Neural progenitor cell (in vitro differentiated cells): ENCODE measurements at regions not wholly inside any gene's neighbourhood (a gene's known extent, or its start where the extent isn't known, plus 50 kb on each side); places are given as distances from the start of the nearest gene placed in this dataset.
A peak's percentile ranks its signal among the peaks of the same experiment; 100 is the strongest.
"Not testable (repeated sequence)": the region's sequence is repeated elsewhere in the genome, so short reads cannot be mapped to it uniquely, and the experiment has no call there.

Source experiments
- DNase-seq: peaks from one replicate; pipeline ENCODE4 v3.0.0-alpha.2; 2016; ENCODE audit warnings: low spot score
- H2AFZ ChIP-seq: fragments of 200-600 bp; sonication (generic); replicated peaks from 2 replicates; pipeline ENCODE4 v1.6.1; 2016; ENCODE audit warnings: antibody characterized with exemption
- H3F3A ChIP-seq: fragments of 200-600 bp; sonication (generic); 2 replicates; pipeline ENCODE4 v1.6.1; 2016; ENCODE audit warnings: antibody characterized with exemption, low read depth
- H3K27ac ChIP-seq: fragments of 200-600 bp; sonication (generic); 2 replicates; pipeline ENCODE4 v1.5.1; 2016; ENCODE audit warnings: mild to moderate bottlenecking
- H3K27me3 ChIP-seq: fragments of 200-600 bp; sonication (generic); 2 replicates; pipeline ENCODE4 v1.6.1; 2016; ENCODE audit warnings: mild to moderate bottlenecking, moderate library complexity
- H3K36me3 ChIP-seq: fragments of 200-600 bp; sonication (generic); 2 replicates; pipeline ENCODE4 v1.5.1; 2016
- H3K4me1 ChIP-seq: fragments of 200-600 bp; sonication (generic); 2 replicates; pipeline ENCODE4 v1.6.1; 2016; ENCODE audit warnings: mixed run types
- H3K4me2 ChIP-seq: fragments of 200-600 bp; sonication (generic); 2 replicates; pipeline ENCODE4 v1.6.1; 2016
- H3K4me3 ChIP-seq: fragments of 200-600 bp; sonication (generic); 2 replicates; pipeline ENCODE4 v1.5.1; 2016
- H3K79me2 ChIP-seq: fragments of 200-600 bp; sonication (generic); 2 replicates; pipeline ENCODE4 v1.6.1; 2016; ENCODE audit warnings: low read depth
- H3K9ac ChIP-seq: fragments of 200-600 bp; sonication (generic); 2 replicates; pipeline ENCODE4 v1.6.1; 2016
- H3K9me3 ChIP-seq: fragments of 200-600 bp; sonication (generic); 2 replicates; pipeline ENCODE4 v1.5.1; 2016; ENCODE audit warnings: low read depth
- H4K20me1 ChIP-seq: fragments of 200-600 bp; sonication (generic); 2 replicates; pipeline ENCODE4 v1.6.1; 2016; ENCODE audit warnings: low read depth
- H3K27ac Mint-ChIP-seq: 3 replicates; pipeline ENCODE4 v1.8.0; 2021; ENCODE audit warnings: mixed read lengths
- H3K27me3 Mint-ChIP-seq: 2 replicates; pipeline ENCODE4 v1.8.0; 2022; ENCODE audit warnings: low read depth, mild to moderate bottlenecking, inconsistent platforms, moderate library complexity, mixed read lengths; ENCODE audit not compliant: insufficient read depth
- H3K36me3 Mint-ChIP-seq: 3 replicates; pipeline ENCODE4 v1.8.0; 2021; ENCODE audit warnings: mixed read lengths
- H3K4me1 Mint-ChIP-seq: 3 replicates; pipeline ENCODE4 v1.8.0; 2021; ENCODE audit warnings: mixed read lengths
- H3K4me3 Mint-ChIP-seq: 3 replicates; pipeline ENCODE4 v1.8.0; 2021; ENCODE audit warnings: mild to moderate bottlenecking, moderate library complexity, mixed read lengths
- H3K9me3 Mint-ChIP-seq: 3 replicates; pipeline ENCODE4 v1.8.0; 2020; ENCODE audit warnings: mixed read lengths
- CTCF ChIP-seq: fragments of 200-600 bp; sonication (generic); IDR thresholded peaks from 2 replicates; pipeline ENCODE4 v1.5.1; 2017; ENCODE audit warnings: antibody characterized with exemption, mild to moderate bottlenecking
- EZH2 ChIP-seq: fragments of 200-600 bp; sonication (generic); IDR thresholded peaks from 2 replicates; pipeline ENCODE4 v1.6.1; 2017; ENCODE audit warnings: antibody characterized with exemption, mild to moderate bottlenecking, moderate library complexity
- EZH2phosphoT487 ChIP-seq: fragments of 200-600 bp; sonication (generic); IDR thresholded peaks from 2 replicates; pipeline ENCODE4 v1.6.1; 2017; ENCODE audit warnings: antibody characterized with exemption

GRCh38 chr11:126146454-126147192 is 64.8 kb downstream of the RPUSD4 start:
- peaks cover 59% of the 10 kb centered on the region for H3K4me1 Mint-ChIP-seq
- H3K4me1 ChIP-seq: peaks cover 38% of the 10 kb centered on the region
- H4K20me1 ChIP-seq: peaks cover 5% of the 10 kb centered on the region
- H3K9me3 Mint-ChIP-seq: peaks cover 12% of the 10 kb centered on the region
- peaks cover 2% of the 10 kb centered on the region for H3K36me3 Mint-ChIP-seq
- peak overlapping the region; percentile 80 for H3K27ac ChIP-seq
- H3K27ac Mint-ChIP-seq: peak overlapping the region; percentile 86
- peaks cover 10% of the 10 kb centered on the region for H3K27me3 ChIP-seq
- peaks cover 26% of the 10 kb centered on the region for H3K27me3 Mint-ChIP-seq
- H3F3A ChIP-seq: peaks cover 34% of the 10 kb centered on the region
- no peak overlapping the region for H3K9ac ChIP-seq
- no peaks in the 10 kb centered on the region for H3K79me2 ChIP-seq
- peak overlapping the region; percentile 27 for H3K4me3 ChIP-seq
- H3K4me3 Mint-ChIP-seq: peak overlapping the region; percentile 72
- TF ChIP-seq CTCF (no peak), EZH2phosphoT487 (peak; percentile 40), EZH2 (no peak)
- H2AFZ ChIP-seq: no peak overlapping the region
- no peaks in the 10 kb centered on the region for H3K36me3 ChIP-seq
- DNase-seq: peak; percentile 96
- peak overlapping the region; percentile 68 for H3K4me2 ChIP-seq
- peaks cover under 1% of the 10 kb centered on the region for H3K9me3 ChIP-seq

- Histone ChIP-seq H3F3A (peaks cover 34% of the 10 kb centered on the region), H3K79me2 (no peaks in the 10 kb centered on the region), H3K4me2 (peak overlapping the region; percentile 68), H3K9me3 (no peaks in the 10 kb centered on the region), H2AFZ (no peak overlapping the region), H3K4me1 (peaks cover 38% of the 10 kb centered on the region), H3K4me3 (peak overlapping the region; percentile 27), H3K27me3 (peaks cover 10% of the 10 kb centered on the region), H3K9ac (no peak overlapping the region), H4K20me1 (peaks cover 5% of the 10 kb centered on the region), H3K27ac (no peak overlapping the region), H3K36me3 (no peaks in the 10 kb centered on the region)
- peaks cover 5% of the 10 kb centered on the region for H3K9me3 Mint-ChIP-seq
- peaks cover 2% of the 10 kb centered on the region for H3K36me3 Mint-ChIP-seq
- peaks cover 29% of the 10 kb centered on the region for H3K27me3 Mint-ChIP-seq
- no peak for DNase-seq
- peaks cover 61% of the 10 kb centered on the region for H3K4me1 Mint-ChIP-seq
- no peak overlapping the region for H3K4me3 Mint-ChIP-seq
- H3K27ac Mint-ChIP-seq: peak overlapping the region; percentile 86
- TF ChIP-seq EZH2phosphoT487 (no peak), CTCF (no peak), EZH2 (no peak)
These were observed 65.5 kb downstream of the RPUSD4 start for GRCh38 chr11:126145954-126146353.

- H3K4me2 ChIP-seq, H3K36me3 ChIP-seq, H3K27ac ChIP-seq, H3K27ac Mint-ChIP-seq, H3K4me3 Mint-ChIP-seq, H4K20me1 ChIP-seq, H3K36me3 Mint-ChIP-seq, H3K9ac ChIP-seq, H3K9me3 ChIP-seq, H2AFZ ChIP-seq, H3K4me3 ChIP-seq, H3K79me2 ChIP-seq, H3K9me3 Mint-ChIP-seq, DNase-seq: not testable (repeated sequence)
- Mint-ChIP-seq H3K27me3 (peaks cover 32% of the 10 kb centered on the region), H3K4me1 (peaks cover 60% of the 10 kb centered on the region)
- Histone ChIP-seq H3F3A (peaks cover 31% of the 10 kb centered on the region), H3K4me1 (peaks cover 23% of the 10 kb centered on the region), H3K27me3 (peaks cover 13% of the 10 kb centered on the region)
These were observed 68.0 kb downstream of the RPUSD4 start for GRCh38 chr11:126143491-126143890.

- Mint-ChIP-seq H3K4me3 (no peak overlapping the region), H3K4me1 (peaks cover 54% of the 10 kb centered on the region)
- H3K4me1 ChIP-seq: peaks cover 2% of the 10 kb centered on the region
These were observed 70.5 kb downstream of the RPUSD4 start for GRCh38 chr11:126140926-126141280.

More at GRCh38 chr11:126140926-126141280, 70.5 kb downstream of the RPUSD4 start:
- no peaks in the 10 kb centered on the region for H3K9me3 ChIP-seq
- H3K9ac ChIP-seq: no peak overlapping the region
- DNase-seq: no peak
- no peak overlapping the region for H3K4me3 ChIP-seq
- peaks cover 23% of the 10 kb centered on the region for H3K27me3 ChIP-seq
- Mint-ChIP-seq H3K27ac (peak overlapping the region; percentile 0), H3K36me3 (peaks cover 2% of the 10 kb centered on the region), H3K9me3 (no peaks in the 10 kb centered on the region), H3K27me3 (peaks cover 33% of the 10 kb centered on the region)
- no peak overlapping the region for H3K27ac ChIP-seq
- H2AFZ ChIP-seq: no peak overlapping the region
- no peaks in the 10 kb centered on the region for H3K79me2 ChIP-seq
- TF ChIP-seq CTCF (no peak), EZH2phosphoT487 (no peak), EZH2 (no peak)
- H4K20me1 ChIP-seq: no peaks in the 10 kb centered on the region
- peaks cover 7% of the 10 kb centered on the region for H3F3A ChIP-seq
- no peaks in the 10 kb centered on the region for H3K36me3 ChIP-seq
- no peak overlapping the region for H3K4me2 ChIP-seq
